SK-N-MC (cell line): ENCODE measurements at regions not wholly inside any gene's neighbourhood (a gene's known extent, or its start where the extent isn't known, plus 50 kb on each side); places are given as distances from the start of the nearest gene placed in this dataset.

ENCODE experiments used
- DNase-seq: peaks from one replicate; pipeline ENCODE4 v3.0.0-alpha.2; 2011; ENCODE audit warnings: low read depth, low spot score
- H3K27ac ChIP-seq: fragments of 200-600 bp; sonication (generic); 2 replicates; pipeline ENCODE4 v1.5.1; 2016; ENCODE audit warnings: mixed run types
- H3K36me3 ChIP-seq: fragments of 200-600 bp; sonication (generic); 2 replicates; pipeline ENCODE4 v1.6.1; 2017; ENCODE audit warnings: antibody characterized with exemption, low read length, mixed read lengths; ENCODE audit not compliant: insufficient read depth
- H3K4me3 ChIP-seq: fragments of 200-600 bp; sonication (generic); 2 replicates; pipeline ENCODE4 v1.5.1; 2016
- H3K9ac ChIP-seq: fragments of 200-600 bp; sonication (generic); 2 replicates; pipeline ENCODE4 v1.8.0; 2017; ENCODE audit warnings: mixed run types, mixed read lengths; ENCODE audit not compliant: insufficient read length
- H3K9me3 ChIP-seq: fragments of 200-600 bp; sonication (generic); 2 replicates; pipeline ENCODE4 v1.6.1; 2017; ENCODE audit warnings: low read depth, mild to moderate bottlenecking, antibody characterized with exemption, low read length, moderate library complexity, mixed read lengths
- EZH2 ChIP-seq: fragments of 200-600 bp; sonication (generic); IDR thresholded peaks from one replicate; pipeline ENCODE4 v1.6.1; 2017; ENCODE audit warnings: antibody characterized with exemption
- FOXP2 ChIP-seq: optimal IDR thresholded peaks from 2 replicates; pipeline ENCODE3; 2011; ENCODE audit warnings: mild to moderate bottlenecking, moderate library complexity; ENCODE audit not compliant: insufficient read depth; ENCODE audit errors: extremely low read length, control extremely low read depth
- POLR2AphosphoS5 ChIP-seq: IDR thresholded peaks from 2 replicates; pipeline ENCODE4 v1.6.1; 2012; ENCODE audit warnings: mild to moderate bottlenecking, low read depth, low read length, borderline replicate concordance

DNA sequence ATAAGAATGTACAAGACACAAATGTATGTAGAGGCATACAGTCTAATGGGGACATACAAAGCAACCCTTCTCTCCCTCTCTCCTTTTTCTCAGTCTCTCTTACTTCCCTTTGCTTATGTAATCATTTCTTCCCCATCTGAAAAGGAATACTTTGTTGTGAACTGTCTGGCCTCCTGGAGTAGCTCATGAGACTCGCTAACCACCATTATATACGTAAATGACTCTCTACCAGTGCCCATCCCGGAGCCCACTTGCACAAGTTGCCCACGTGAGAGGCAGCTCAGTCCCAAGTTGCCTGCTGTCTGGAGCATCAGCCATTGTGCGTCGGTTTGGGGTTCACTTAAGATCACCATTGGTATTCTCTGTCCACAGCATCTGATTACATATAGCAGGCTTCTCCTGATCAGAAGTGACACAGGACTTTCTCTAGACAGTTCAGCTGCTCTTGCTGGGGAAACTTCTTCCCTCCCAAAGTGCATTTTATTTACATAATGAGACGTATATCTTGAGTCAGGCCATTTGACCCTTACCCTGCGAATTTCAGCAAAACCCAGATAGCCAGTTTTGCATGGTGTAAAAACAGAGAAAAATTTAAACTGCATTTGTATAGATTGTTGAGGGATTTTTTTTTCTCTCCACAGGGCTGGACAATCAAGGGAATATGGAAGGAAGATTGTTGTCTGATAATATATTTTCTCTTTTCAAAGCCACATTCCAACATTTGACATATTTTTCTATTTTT, 220.7 kb upstream of the EGLN3 start:
- H3K9ac ChIP-seq: no peak overlapping the region
- no peaks in the 10 kb centered on the region for H3K36me3 ChIP-seq
- DNase-seq: no peak
- H3K9me3 ChIP-seq: no peaks in the 10 kb centered on the region
- TF ChIP-seq POLR2AphosphoS5: no peak
- TF ChIP-seq EZH2: no peak
- no peak for TF ChIP-seq FOXP2
- H3K27ac ChIP-seq: no peak overlapping the region
- no peak overlapping the region for H3K4me3 ChIP-seq

DNA sequence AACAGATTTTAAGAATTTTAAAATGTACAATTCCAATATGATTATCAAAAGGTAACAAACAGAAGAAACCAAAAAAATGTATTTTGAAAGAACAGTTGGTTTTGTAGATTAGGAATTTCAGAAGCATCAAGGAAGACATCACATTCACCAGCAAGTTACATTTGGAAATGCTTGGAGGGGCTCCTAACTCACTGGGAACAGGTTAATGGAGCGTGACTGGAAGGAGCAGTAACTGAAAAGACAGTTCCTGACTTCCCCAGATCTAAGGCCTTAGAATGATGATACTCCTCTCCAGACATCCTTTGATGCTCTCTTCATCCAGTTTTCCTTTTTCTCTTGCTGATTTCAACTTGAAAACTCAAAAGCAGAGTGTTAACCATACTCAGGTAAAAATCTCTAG, 220.0 kb upstream of the EGLN3 start:
- Histone ChIP-seq H3K9me3 (no peaks in the 10 kb centered on the region), H3K4me3 (no peak overlapping the region), H3K9ac (no peak overlapping the region), H3K36me3 (no peaks in the 10 kb centered on the region), H3K27ac (no peak overlapping the region)
- no peak for DNase-seq
- no peak for TF ChIP-seq EZH2
- no peak for TF ChIP-seq POLR2AphosphoS5
- TF ChIP-seq FOXP2: no peak

DNA sequence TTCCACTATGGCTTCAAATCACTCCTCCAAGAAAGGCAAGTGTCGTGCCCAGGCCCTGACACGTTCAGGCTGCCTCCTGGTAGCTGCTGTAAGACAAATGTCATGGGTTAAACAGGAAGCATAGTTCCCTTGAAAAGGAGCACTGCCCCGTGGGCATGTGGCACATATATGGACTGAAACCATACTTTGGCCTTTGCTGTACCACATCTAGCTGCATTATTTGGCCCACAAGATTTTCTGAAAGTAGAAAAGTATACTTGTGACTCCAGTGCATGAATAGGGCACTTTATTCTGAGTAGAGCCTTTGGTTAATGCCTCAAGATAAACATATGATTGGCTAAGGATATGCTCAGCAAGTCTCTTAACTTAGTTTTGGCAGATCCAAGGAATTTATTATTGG, 218.7 kb upstream of the EGLN3 start:
- Histone ChIP-seq H3K9ac (no peak overlapping the region), H3K27ac (no peak overlapping the region), H3K36me3 (no peaks in the 10 kb centered on the region), H3K4me3 (no peak overlapping the region), H3K9me3 (no peaks in the 10 kb centered on the region)
- DNase-seq: no peak
- TF ChIP-seq POLR2AphosphoS5 (no peak), EZH2 (no peak), FOXP2 (no peak)

DNA sequence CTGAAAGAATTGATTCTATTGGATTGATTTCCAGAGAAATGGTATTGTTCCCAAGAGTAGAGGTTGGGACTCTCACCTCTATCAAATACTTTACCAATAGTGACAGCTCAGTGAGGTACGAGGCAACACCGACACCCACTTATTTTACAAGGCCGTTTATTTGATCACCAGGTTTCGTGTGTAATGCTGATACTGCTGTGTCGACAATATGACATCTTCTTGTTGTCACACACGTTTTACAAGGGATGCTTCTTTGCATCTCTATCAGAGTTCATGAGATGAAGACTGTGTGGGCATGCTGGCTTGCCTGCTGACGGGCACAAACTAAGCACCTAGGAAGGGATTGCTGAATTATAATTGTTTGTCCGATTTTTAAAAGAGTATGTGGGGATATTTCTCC, 217.8 kb upstream of the EGLN3 start:
- no peak for TF ChIP-seq POLR2AphosphoS5
- no peak overlapping the region for H3K9ac ChIP-seq
- DNase-seq: no peak
- H3K27ac ChIP-seq: no peak overlapping the region
- no peaks in the 10 kb centered on the region for H3K36me3 ChIP-seq
- H3K9me3 ChIP-seq: no peaks in the 10 kb centered on the region
- H3K4me3 ChIP-seq: no peak overlapping the region

DNA sequence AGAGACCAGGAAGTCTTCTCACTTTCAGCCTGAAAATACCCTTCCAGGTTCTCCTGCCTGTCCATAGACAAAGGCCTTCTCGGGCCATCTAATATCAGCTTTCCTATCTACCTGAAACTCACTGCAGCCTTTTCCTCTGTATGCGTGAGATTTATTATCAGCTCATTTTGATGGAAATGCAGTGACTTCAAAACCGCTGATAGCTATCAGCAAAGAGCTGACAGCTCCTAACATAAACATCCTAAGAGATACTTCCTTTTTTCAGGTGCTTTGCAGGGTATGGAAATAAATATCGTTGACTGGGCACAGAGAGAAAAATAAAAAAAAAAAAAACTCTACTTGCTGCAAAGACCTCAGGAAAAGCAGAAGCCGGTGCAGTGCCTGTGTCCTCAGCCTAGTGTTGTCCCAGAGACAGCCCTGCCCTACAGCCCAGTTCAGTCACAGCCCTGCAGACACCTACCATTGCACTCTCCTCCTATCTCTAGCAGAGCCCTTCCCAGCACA, 215.0 kb upstream of the EGLN3 start:
- DNase-seq: no peak
- no peak overlapping the region for H3K9ac ChIP-seq

DNA sequence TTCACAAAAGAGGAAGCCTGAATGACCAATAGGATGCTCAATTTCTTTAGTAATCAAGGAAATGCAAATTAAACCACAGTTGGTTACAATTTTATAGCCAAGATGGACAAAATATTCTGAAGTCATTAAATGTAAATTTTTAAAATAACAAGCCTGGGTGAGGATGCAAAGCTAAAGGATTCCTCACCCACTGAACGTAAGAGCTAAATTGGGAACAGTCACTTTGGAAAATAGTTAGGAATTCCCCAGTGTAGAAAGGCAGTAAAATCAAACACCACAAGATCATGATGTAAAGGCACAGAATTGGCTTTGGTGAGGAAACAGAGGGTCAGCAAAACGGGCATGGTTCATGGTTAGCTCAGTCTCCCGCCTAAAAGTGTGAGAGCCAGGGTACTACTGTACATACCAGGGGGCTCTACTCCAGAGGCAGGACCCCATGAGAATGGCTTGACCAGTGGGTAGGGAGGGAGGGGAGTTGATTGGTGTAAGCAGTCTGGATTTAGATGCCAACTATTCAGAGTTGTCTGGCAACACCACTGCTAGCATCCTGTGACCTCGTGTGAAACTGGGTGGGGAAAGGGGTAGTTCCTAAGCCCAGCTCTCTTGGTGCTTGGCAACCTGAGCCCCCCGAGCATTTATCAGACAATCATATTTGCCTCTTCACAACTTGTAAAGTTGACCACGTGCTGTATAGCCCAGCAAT, 213.4 kb upstream of the EGLN3 start:
- H3K4me3 ChIP-seq: no peak overlapping the region
- no peak for TF ChIP-seq EZH2
- TF ChIP-seq POLR2AphosphoS5: no peak
- no peak for TF ChIP-seq FOXP2
- DNase-seq: no peak

More for the DNA sequence above, 215.0 kb upstream of the EGLN3 start:
- Histone ChIP-seq H3K4me3 (no peak overlapping the region), H3K9me3 (no peaks in the 10 kb centered on the region), H3K36me3 (no peaks in the 10 kb centered on the region), H3K27ac (no peak overlapping the region)
- TF ChIP-seq FOXP2 (no peak), POLR2AphosphoS5 (no peak), EZH2 (no peak)

DNA sequence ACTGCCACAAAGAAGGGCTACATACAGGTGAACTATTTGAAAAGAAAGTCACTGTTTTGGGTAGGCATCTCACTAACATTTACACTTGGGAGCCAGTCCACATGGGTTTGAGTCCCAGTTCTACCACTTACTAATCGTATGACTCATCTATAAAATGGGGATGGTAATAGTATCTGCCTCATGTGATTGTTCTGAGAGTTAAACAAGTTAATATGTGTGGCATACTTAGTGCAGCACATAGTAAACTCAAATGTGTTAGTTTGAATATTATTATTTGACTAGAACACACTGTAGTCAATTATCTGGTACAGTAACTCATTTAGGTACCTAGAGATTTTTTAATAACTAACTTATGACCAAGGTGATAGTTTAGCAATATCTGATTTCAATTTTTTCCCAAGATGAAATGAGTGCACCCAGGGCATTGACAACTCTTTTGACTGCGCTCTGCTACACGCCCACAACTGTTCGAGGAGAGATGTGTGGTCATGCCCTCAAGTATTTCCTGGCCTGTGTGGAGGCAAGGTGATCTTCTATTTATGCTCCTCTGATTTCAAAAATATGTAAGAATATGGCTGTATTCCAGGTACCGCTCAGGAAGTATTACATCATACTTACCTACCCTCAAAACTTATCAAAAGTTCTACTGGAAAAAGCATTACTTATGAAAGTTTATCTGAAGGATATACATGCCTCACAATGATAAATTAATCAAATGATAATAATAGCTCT, 210.6 kb upstream of the EGLN3 start:
- no peak for DNase-seq
- Histone ChIP-seq H3K27ac (no peak overlapping the region), H3K9ac (no peak overlapping the region), H3K36me3 (no peaks in the 10 kb centered on the region), H3K9me3 (no peaks in the 10 kb centered on the region), H3K4me3 (no peak overlapping the region)
- TF ChIP-seq POLR2AphosphoS5: no peak
- no peak for TF ChIP-seq EZH2
- no peak for TF ChIP-seq FOXP2

More for the DNA sequence above, 213.4 kb upstream of the EGLN3 start:
- Histone ChIP-seq H3K27ac (no peak overlapping the region), H3K36me3 (no peaks in the 10 kb centered on the region), H3K9ac (no peak overlapping the region), H3K9me3 (no peaks in the 10 kb centered on the region)

DNA sequence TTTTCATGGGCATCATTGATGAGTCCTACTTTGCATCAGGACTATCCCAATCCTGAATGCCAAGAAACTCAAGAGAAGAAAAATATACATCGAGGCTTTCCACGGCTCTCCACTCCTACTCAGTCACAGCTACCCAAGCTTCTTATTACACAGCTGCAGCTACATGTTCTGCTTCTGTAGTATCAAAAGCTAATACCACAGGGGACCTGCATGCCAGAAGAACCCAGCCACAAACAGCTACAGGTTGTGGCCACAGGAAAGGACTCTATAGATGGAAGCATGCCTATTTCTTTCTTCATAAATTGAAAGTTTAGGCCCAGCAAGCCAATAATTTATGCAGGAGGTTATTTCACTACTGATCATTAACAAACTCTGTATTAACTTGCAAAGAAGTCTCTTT, 209.7 kb upstream of the EGLN3 start:
- Histone ChIP-seq H3K9me3 (no peaks in the 10 kb centered on the region), H3K27ac (no peak overlapping the region), H3K4me3 (no peak overlapping the region), H3K9ac (no peak overlapping the region), H3K36me3 (no peaks in the 10 kb centered on the region)
- DNase-seq: no peak
- no peak for TF ChIP-seq EZH2
- TF ChIP-seq FOXP2: no peak
- no peak for TF ChIP-seq POLR2AphosphoS5
